NCI-H82 (cell line): ENCODE measurements at regions not wholly inside any gene's neighbourhood (a gene's known extent, or its start where the extent isn't known, plus 50 kb on each side); places are given as distances from the start of the nearest gene placed in this dataset.
"Not testable (repeated sequence)": the region's sequence is repeated elsewhere in the genome, so short reads cannot be mapped to it uniquely, and the experiment has no call there.

Experiments
- DNase-seq: peaks from one replicate; lab custom pipeline; 2025; lab: John Stamatoyannopoulos, UW

GRCh38 chr13:54394908-54395307, 1366.3 kb downstream of the OLFM4 start:
- no peak for DNase-seq

- peak; percentile 41 for DNase-seq
Observed at GRCh38 chr13:54402495-54402894, 1373.9 kb downstream of the OLFM4 start.

- no peak for DNase-seq
Observed at GRCh38 chr13:54415753-54416366, 1387.2 kb downstream of the OLFM4 start.

- DNase-seq: not testable (repeated sequence)
Observed at GRCh38 chr13:54422946-54423345, 1394.3 kb downstream of the OLFM4 start.

GRCh38 chr13:54424344-54424743, 1395.7 kb downstream of the OLFM4 start:
- no peak for DNase-seq

GRCh38 chr13:54433493-54434206, 1405.0 kb downstream of the OLFM4 start:
- peak; percentile 10 for DNase-seq

GRCh38 chr13:54440853-54441400, 1412.3 kb downstream of the OLFM4 start:
- not testable (repeated sequence) for DNase-seq

GRCh38 chr13:54445453-54445852, 1416.8 kb downstream of the OLFM4 start:
- no peak for DNase-seq

- no peak for DNase-seq
Observed at GRCh38 chr13:54445865-54446264, 1417.3 kb downstream of the OLFM4 start.

GRCh38 chr13:54449922-54450321, 1421.3 kb downstream of the OLFM4 start:
- DNase-seq: peak; percentile 54

- peak; percentile 43 for DNase-seq
Observed at GRCh38 chr13:54484166-54484565, 1455.6 kb downstream of the OLFM4 start.

GRCh38 chr13:54486421-54487166, 1458.0 kb downstream of the OLFM4 start:
- peak; percentile 23 for DNase-seq

GRCh38 chr13:54489359-54489758, 1460.7 kb downstream of the OLFM4 start:
- no peak for DNase-seq

- DNase-seq: no peak
Observed at GRCh38 chr13:54492995-54493394, 1464.4 kb downstream of the OLFM4 start.

GRCh38 chr13:54511366-54511765, 1482.8 kb downstream of the OLFM4 start:
- DNase-seq: no peak

GRCh38 chr13:54513254-54513653, 1484.6 kb downstream of the OLFM4 start:
- DNase-seq: no peak

- DNase-seq: peak; percentile 63
Observed at GRCh38 chr13:54536112-54536511, 1507.5 kb downstream of the OLFM4 start.

- DNase-seq: no peak
Observed at GRCh38 chr13:54563286-54563685, 1534.7 kb downstream of the OLFM4 start.

- DNase-seq: peak; percentile 73
Observed at GRCh38 chr13:54572037-54572436, 1543.4 kb downstream of the OLFM4 start.

GRCh38 chr13:54573186-54573585, 1544.6 kb downstream of the OLFM4 start:
- peak; percentile 34 for DNase-seq

GRCh38 chr13:54574791-54575190, 1546.2 kb downstream of the OLFM4 start:
- DNase-seq: no peak

- DNase-seq: no peak
Observed at GRCh38 chr13:54591540-54591939, 1562.9 kb downstream of the OLFM4 start.

- no peak for DNase-seq
Observed at GRCh38 chr13:54592201-54592600, 1563.6 kb downstream of the OLFM4 start.
